ENCODE measurements at regions not wholly inside any gene's neighbourhood (a gene's known extent, or its start where the extent isn't known, plus 50 kb on each side); places are given as distances from the start of the nearest gene placed in this dataset.

DNA sequence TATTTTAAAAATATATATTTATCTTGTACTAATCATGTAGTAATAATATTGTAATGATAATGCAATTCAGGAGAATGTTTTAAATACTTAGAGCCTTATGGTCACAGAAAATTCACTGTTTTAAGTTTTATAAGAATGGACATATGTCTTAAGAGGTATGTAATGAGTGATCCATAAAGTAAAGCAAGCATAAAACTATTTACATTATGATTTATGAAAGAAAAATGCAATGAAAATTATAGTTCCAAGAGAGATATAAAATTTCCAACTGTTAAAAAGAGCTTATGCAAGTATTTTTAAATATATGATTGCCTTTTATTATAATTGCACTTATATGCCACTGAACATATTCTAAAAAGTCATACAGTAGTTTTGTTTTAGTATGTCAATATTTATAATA lies 157.5 kb upstream of the TARS1 start:
- no peak for TF ChIP-seq CTCF (IDR thresholded peaks at IDR 0.05)
- TF ChIP-seq POLR2AphosphoS5 (IDR thresholded peaks at IDR 0.05) = no peak
- no peak for TF ChIP-seq POLR2A (IDR thresholded peaks at IDR 0.05)
